HG02759 (cell line): ENCODE measurements at regions not wholly inside any gene's neighbourhood (a gene's known extent, or its start where the extent isn't known, plus 50 kb on each side); places are given as distances from the start of the nearest gene placed in this dataset.

Source experiments
- ATAC-seq: cut with Tn5 transposase; IDR thresholded peaks from one replicate; pipeline ENCODE4 v1.9.1; 2021; ENCODE audit warnings: mild to moderate bottlenecking, moderate library complexity; ENCODE audit not compliant: unreplicated experiment

GRCh38 chr15:68871507-68871906, 50.8 kb upstream of the ANP32A start:
- ATAC-seq, result no peak

- no peak for ATAC-seq
Measured at GRCh38 chr15:68874788-68875187, 54.1 kb upstream of the ANP32A start.

GRCh38 chr15:68875377-68876116, 54.8 kb upstream of the SPESP1 start:
- peak; percentile 42 for ATAC-seq

- ATAC-seq, result no peak
Measured at GRCh38 chr15:68877626-68878025, 52.7 kb upstream of the SPESP1 start.

- no peak for ATAC-seq
Measured at GRCh38 chr15:68880382-68880781, 49.9 kb upstream of the SPESP1 start.
